ENCODE measurements at regions not wholly inside any gene's neighbourhood (a gene's known extent, or its start where the extent isn't known, plus 50 kb on each side); places are given as distances from the start of the nearest gene placed in this dataset.

DNA sequence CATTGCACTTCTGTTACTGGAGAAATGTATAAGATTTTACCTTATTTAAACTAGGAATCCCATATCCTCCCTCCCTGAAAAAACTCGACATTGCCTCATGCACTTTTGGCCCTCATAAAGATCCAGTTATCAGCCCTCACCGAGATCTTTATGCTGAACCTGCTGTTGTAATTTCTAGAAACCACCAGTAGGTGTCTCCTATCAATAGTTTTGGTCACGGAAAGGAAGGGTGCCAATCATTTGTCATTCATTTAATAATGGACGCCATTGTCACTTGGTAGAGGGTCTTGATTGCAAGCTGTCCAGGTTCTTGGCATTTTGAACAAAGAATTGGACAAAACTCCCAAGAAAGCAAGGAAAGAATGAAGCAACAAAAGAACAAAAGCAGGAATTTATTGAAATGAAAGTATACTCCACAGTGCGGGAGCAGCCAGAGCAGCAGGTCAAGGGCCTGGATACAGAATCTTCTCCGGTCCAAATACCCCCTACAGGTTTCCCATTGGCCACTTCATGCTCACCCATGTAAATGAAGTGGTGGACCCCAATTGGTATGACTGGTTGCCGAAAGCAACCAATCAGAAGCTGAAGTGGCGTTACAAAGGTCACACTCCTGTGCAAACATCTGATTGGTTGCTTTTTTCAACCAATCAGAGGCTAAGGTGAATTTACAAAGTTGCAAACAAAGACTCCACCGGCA is 524.3 kb downstream of the PSAT1 start:
- TF ChIP-seq, protein P1, sequence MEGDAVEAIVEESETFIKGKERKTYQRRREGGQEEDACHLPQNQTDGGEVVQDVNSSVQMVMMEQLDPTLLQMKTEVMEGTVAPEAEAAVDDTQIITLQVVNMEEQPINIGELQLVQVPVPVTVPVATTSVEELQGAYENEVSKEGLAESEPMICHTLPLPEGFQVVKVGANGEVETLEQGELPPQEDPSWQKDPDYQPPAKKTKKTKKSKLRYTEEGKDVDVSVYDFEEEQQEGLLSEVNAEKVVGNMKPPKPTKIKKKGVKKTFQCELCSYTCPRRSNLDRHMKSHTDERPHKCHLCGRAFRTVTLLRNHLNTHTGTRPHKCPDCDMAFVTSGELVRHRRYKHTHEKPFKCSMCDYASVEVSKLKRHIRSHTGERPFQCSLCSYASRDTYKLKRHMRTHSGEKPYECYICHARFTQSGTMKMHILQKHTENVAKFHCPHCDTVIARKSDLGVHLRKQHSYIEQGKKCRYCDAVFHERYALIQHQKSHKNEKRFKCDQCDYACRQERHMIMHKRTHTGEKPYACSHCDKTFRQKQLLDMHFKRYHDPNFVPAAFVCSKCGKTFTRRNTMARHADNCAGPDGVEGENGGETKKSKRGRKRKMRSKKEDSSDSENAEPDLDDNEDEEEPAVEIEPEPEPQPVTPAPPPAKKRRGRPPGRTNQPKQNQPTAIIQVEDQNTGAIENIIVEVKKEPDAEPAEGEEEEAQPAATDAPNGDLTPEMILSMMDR (conservative IDR thresholded peaks at IDR 0.05; ENCODE audit: low read length), result peak; percentile 88
- no peak for TF ChIP-seq EZH2phosphoT487 (IDR thresholded peaks at IDR 0.05; ENCODE audit: borderline replicate concordance)
